Activated CD8-positive, alpha-beta T cell treated with anti-CD3 and anti-CD28 coated beads for 36 hours (primary cell): ENCODE measurements at regions not wholly inside any gene's neighbourhood (a gene's known extent, or its start where the extent isn't known, plus 50 kb on each side); places are given as distances from the start of the nearest gene placed in this dataset.
A peak's percentile ranks its signal among the peaks of the same experiment; 100 is the strongest.

Source experiments
- ATAC-seq: fragments of 200-7000 bp; cut with Tn5 transposase; one replicate; pipeline ENCODE4 v1.10.0; 2021; ENCODE audit warnings: mild to moderate bottlenecking, moderate library complexity
- CTCF ChIA-PET: fragments of 350-600 bp; sonication (Branson Sonifier 250); formaldehyde crosslinking; loops from one replicate; lab custom pipeline; 2021; ENCODE audit warnings: antibody characterized with exemption; lab: Charles Lee
- POLR2A ChIA-PET: fragments of 350-600 bp; sonication (Branson Sonifier 250); formaldehyde crosslinking; loops from one replicate; lab custom pipeline; 2021; ENCODE audit warnings: antibody characterized with exemption; lab: Charles Lee
- DNase-seq: peaks from one replicate; pipeline ENCODE4 v3.0.0-alpha.2; 2020
- H3K27ac Mint-ChIP-seq: one replicate; pipeline ENCODE4 v1.8.0; 2021; ENCODE audit warnings: mild to moderate bottlenecking, mixed read lengths
- H3K27me3 Mint-ChIP-seq: one replicate; pipeline ENCODE4 v1.8.0; 2021; ENCODE audit warnings: mixed read lengths
- H3K36me3 Mint-ChIP-seq: one replicate; pipeline ENCODE4 v1.8.0; 2021; ENCODE audit warnings: low read depth, mixed read lengths
- H3K4me1 Mint-ChIP-seq: one replicate; pipeline ENCODE4 v1.8.0; 2021; ENCODE audit warnings: low read depth, mixed read lengths
- H3K4me3 Mint-ChIP-seq: one replicate; pipeline ENCODE4 v1.8.0; 2021; ENCODE audit warnings: mild to moderate bottlenecking, moderate library complexity, mixed read lengths
- H3K9me3 Mint-ChIP-seq: one replicate; pipeline ENCODE4 v1.8.0; 2021; ENCODE audit warnings: mixed read lengths
- intact Hi-C: fragments of 100-400 bp; cut with micrococcal nuclease; formaldehyde crosslinking; loops from one replicate; pipeline ENCODE4 v1.10.0; 2022
- TF ChIP-seq, protein P1 (sequence below): fragments of 200-600 bp; IDR thresholded peaks from one replicate; pipeline ENCODE4 v1.8.0; 2022; ENCODE audit warnings: antibody characterized with exemption, mild to moderate bottlenecking

- no peak overlapping the region for H3K27ac Mint-ChIP-seq
- no peak for ATAC-seq
- H3K9me3 Mint-ChIP-seq: no peaks in the 10 kb centered on the region
- CTCF ChIA-PET: no interaction called here
- intact Hi-C loops: no loop called here
- TF ChIP-seq, protein P1, sequence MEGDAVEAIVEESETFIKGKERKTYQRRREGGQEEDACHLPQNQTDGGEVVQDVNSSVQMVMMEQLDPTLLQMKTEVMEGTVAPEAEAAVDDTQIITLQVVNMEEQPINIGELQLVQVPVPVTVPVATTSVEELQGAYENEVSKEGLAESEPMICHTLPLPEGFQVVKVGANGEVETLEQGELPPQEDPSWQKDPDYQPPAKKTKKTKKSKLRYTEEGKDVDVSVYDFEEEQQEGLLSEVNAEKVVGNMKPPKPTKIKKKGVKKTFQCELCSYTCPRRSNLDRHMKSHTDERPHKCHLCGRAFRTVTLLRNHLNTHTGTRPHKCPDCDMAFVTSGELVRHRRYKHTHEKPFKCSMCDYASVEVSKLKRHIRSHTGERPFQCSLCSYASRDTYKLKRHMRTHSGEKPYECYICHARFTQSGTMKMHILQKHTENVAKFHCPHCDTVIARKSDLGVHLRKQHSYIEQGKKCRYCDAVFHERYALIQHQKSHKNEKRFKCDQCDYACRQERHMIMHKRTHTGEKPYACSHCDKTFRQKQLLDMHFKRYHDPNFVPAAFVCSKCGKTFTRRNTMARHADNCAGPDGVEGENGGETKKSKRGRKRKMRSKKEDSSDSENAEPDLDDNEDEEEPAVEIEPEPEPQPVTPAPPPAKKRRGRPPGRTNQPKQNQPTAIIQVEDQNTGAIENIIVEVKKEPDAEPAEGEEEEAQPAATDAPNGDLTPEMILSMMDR: no peak
- POLR2A ChIA-PET: no interaction called here
- no peak for DNase-seq
- H3K27me3 Mint-ChIP-seq: peaks cover 7% of the 10 kb centered on the region
- H3K4me3 Mint-ChIP-seq: no peak overlapping the region
- no peaks in the 10 kb centered on the region for H3K36me3 Mint-ChIP-seq
- no peaks in the 10 kb centered on the region for H3K4me1 Mint-ChIP-seq
Observed at GRCh38 chr22:49053578-49053977, 774.1 kb downstream of the BRD1 start.

GRCh38 chr22:49052560-49052959 lies 775.1 kb downstream of the BRD1 start:
- ChIA-PET CTCF (no interaction called here), POLR2A (no interaction called here)
- Mint-ChIP-seq H3K36me3 (no peaks in the 10 kb centered on the region), H3K9me3 (no peaks in the 10 kb centered on the region), H3K4me1 (no peaks in the 10 kb centered on the region), H3K27me3 (peaks cover 4% of the 10 kb centered on the region), H3K27ac (peak overlapping the region; percentile 14), H3K4me3 (peak overlapping the region; percentile 72)
- TF ChIP-seq, protein P1: no peak
- intact Hi-C loops: no loop called here
- ATAC-seq (no peak), DNase-seq (no peak)

DNA sequence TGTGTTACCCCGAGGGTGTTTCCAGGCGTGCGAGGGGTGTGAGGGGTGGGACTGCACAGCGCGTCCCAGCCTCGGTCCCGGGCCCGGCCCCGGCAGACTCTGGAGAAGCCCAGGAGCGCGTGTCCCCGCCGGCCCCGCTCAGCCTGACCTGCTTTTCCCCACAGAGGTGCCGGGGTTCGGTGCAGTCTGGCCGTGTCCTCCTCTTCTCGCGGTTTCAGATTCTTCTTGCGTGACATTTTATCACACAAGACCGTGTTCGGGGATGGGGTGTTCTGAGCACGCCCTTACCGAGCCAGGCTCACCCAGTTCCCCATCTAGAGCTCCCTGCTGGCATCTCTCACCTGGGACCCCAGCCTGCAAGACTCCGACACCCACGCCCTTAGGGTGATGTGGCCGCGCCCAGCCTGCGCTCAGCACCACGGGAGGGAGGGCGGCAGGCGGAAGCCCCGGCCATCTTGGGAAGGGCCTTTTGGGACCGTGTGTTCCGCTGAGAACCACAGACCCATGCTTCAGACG lies 775.6 kb downstream of the BRD1 start:
- TF ChIP-seq, protein P1: no peak
- peak; percentile 74 for ATAC-seq
- H3K4me1 Mint-ChIP-seq: no peaks in the 10 kb centered on the region
- POLR2A ChIA-PET: no interaction called here
- no peaks in the 10 kb centered on the region for H3K36me3 Mint-ChIP-seq
- intact Hi-C loops: no loop called here
- DNase-seq: peak; percentile 47
- peak overlapping the region; percentile 27 for H3K27ac Mint-ChIP-seq
- no peaks in the 10 kb centered on the region for H3K9me3 Mint-ChIP-seq
- CTCF ChIA-PET: no interaction called here
- H3K4me3 Mint-ChIP-seq: peak overlapping the region; percentile 72
- H3K27me3 Mint-ChIP-seq: peaks cover 4% of the 10 kb centered on the region

DNA sequence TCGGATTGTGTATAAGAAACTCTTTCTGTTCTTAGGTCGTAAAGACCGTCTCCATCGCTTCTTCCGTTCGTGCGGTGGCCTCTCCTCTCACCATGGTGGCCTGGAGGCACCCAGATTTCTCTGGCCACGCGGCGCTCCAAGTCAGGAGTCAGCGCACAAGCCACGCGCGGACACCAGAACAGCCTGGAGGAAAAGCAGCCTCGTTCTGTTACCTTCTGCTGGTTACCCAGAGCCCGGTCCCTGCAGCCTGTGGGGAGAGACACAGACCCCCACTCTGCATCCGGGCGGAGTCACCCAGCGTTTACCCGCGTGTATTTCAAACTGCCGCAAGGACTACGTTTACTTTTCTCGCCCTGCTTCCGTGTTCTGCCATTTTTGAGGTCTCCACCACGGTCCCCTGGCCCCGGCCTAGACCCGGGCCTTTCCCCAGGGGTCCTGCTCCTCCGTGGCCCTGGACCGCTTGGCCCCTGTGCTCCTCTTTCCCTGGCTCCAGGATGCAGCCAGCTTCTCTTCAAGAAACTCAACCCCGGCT lies 776.1 kb downstream of the BRD1 start:
- TF ChIP-seq, protein P1: no peak
- H3K4me1 Mint-ChIP-seq: no peaks in the 10 kb centered on the region
- POLR2A ChIA-PET: no interaction called here
- H3K27ac Mint-ChIP-seq: no peak overlapping the region
- DNase-seq (no peak), ATAC-seq (peak; percentile 20)
- intact Hi-C loops: no loop called here
- peaks cover 4% of the 10 kb centered on the region for H3K27me3 Mint-ChIP-seq
- no peaks in the 10 kb centered on the region for H3K9me3 Mint-ChIP-seq
- peak overlapping the region; percentile 72 for H3K4me3 Mint-ChIP-seq
- H3K36me3 Mint-ChIP-seq: no peaks in the 10 kb centered on the region
- CTCF ChIA-PET: no interaction called here

DNA sequence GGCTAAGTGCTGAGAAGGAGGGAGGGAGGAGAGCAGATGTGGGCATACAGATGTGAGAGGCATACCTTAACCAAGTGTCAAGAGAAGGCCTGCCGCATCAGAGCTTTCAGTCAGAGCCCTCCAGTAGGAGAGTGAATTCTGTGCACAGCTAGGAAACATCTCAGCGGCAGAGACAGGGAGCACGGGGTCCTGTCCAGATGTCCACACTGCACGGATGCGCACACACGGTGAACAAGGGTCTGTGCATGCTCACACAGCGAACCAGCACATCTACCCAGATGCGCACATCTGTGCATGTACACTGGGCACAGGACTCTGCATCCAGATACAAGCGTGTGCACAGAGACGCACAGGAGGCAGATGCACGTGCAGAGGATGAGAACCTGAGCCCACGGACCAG lies 778.0 kb downstream of the BRD1 start:
- CTCF ChIA-PET: no interaction called here
- H3K4me1 Mint-ChIP-seq: no peaks in the 10 kb centered on the region
- DNase-seq (no peak), ATAC-seq (no peak)
- H3K27ac Mint-ChIP-seq: no peak overlapping the region
- H3K27me3 Mint-ChIP-seq: peaks cover 4% of the 10 kb centered on the region
- H3K9me3 Mint-ChIP-seq: no peaks in the 10 kb centered on the region
- intact Hi-C loops: no loop called here
- POLR2A ChIA-PET: no interaction called here
- H3K4me3 Mint-ChIP-seq: no peak overlapping the region
- no peaks in the 10 kb centered on the region for H3K36me3 Mint-ChIP-seq
- TF ChIP-seq, protein P1: no peak
